GM18499 (cell line): ENCODE measurements at regions not wholly inside any gene's neighbourhood (a gene's known extent, or its start where the extent isn't known, plus 50 kb on each side); places are given as distances from the start of the nearest gene placed in this dataset.
"Not testable (repeated sequence)": the region's sequence is repeated elsewhere in the genome, so short reads cannot be mapped to it uniquely, and the experiment has no call there.

Experiments
- ATAC-seq: cut with Tn5 transposase; IDR thresholded peaks from one replicate; pipeline ENCODE4 v1.9.1; 2021; ENCODE audit warnings: moderate number of reproducible peaks; ENCODE audit not compliant: insufficient read depth, unreplicated experiment

DNA sequence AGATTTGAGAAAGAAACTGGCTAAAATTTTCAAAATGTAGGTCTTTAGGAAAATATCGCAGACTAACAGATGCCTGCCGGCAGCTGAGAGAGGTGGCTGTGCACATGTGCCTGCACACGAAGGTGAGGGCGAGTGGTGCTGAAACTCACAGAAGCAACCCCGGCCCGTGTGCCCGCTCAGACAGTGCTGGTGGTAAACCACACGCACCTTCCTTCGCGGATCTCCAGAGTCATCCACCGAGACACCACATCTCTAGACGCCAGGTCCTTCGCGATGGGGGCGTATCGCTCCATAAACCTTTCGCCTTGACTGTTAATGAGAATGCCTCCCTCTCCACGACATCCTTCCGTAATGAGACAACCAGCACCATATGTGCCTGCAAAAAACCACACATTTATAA is 68.5 kb upstream of the TNK2 start:
- ATAC-seq, result not testable (repeated sequence)

DNA sequence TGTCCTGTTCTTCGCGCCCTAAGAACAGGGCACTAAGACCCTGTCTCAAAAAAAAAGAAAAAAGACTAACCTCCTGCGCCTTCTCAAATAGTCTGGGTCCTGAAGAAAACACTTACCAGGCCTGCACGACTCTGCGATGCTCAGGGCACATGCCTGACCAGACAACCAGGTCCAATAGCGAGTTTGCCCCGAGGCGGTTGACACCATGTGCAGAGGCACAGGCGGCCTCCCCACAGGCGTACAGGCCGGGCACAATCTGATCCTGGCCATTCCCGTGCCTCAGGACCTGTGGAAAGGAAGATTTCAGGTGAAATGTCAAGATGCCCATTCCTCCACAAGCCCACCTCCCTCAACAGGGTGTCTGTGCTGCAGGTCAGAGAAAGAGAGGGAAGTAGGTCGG is 65.9 kb upstream of the TNK2 start:
- ATAC-seq, result not testable (repeated sequence)

DNA sequence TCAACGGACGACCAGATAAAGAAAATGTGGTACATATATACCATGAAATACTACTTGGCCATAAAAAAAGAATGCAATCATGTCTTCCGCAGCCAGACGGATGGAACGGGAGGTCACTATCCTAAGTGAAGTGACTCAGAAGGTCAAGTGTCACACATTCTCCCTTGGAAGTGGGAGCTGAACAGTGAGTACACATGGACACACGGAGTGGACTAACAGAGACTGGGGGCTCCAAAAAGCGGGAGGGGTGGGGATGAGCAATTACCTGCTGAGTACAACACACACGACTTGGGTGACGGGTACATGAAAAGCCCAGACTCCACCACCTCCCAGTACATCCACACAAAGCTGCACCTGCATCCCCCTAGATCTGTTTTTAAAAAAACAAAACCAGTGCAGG is 62.5 kb upstream of the TNK2 start:
- not testable (repeated sequence) for ATAC-seq

DNA sequence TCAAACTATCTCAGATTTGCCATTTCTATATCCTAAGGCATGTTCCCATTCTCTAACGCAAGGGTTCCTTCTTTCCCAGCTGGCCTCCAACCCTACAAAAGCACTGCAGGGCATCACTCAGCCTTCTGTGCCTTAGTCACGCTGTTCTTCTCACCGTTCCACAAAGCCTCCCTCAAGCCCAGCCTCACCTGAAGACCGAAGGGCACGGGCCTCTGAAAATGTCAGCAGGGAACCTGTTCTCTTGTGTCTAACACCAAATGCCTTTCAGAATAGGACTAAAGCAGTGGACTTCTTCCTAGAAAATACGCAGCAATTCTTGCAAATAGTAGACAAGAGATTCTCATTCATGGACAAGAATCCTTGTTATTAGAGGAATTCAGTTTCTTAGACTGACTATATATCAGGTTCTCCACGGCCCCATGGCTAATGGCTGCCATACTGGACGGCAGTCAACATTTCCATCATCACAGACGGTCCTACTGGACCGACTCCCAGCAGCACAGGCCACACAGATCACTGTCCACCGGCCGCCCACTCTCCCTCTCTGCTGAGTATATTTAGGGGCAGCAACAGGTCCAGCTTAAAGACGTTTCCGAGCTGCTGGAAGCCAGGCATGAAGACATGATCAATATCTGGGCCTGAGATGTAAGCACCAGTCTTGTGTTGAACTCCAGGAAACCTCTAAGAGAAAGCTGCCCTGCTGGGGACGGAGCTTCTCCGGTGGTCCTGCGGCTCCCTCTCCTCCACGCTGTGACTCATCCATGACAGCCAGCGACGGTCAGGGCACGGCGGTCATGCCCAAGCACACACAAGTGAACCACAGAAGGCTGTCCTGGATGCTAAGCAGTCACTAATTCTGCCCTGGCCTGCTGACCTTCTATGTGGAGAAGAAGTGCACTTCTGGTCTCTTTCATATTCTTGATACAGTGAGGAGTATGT is 61.8 kb upstream of the TNK2 start:
- ATAC-seq, result not testable (repeated sequence)

DNA sequence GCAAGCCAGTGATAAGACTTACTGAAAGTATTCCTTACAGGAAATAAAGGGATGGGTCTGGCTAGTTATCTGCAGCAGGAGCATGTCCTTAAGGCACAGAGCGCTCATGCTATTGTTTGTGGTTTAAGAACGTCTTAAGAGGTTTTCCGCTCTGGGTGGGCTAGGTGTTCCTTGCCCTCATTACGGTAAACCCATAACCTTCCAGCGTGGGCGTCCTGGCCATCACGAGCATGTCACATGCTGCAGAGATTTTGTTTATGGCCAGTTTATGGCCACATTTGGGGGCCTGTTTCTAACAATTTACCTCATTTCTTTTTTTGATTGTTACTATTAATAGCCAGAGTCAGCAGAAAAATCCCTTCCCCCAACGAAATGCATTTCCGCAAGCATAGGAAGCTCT is 61.0 kb upstream of the TNK2 start:
- ATAC-seq, result not testable (repeated sequence)

DNA sequence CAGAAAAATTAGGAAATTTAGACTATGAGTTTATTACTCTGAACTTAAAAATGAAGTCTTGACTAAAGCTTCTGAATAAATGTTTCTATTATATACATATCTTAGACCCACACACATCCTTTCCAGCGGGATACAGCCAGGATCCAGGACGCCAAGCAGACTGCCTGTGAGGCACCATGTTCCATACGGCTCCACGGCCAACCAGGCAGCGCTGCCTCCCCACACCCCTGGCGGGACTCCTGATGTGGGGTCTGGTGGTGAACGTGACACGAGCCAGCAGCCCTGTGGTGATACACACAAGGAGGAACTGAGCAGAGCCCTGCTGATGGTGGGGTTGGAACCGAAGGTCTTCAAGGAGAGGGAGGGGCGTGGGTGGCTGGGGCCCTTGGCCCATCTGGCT is 59.8 kb upstream of the TNK2 start:
- not testable (repeated sequence) for ATAC-seq

DNA sequence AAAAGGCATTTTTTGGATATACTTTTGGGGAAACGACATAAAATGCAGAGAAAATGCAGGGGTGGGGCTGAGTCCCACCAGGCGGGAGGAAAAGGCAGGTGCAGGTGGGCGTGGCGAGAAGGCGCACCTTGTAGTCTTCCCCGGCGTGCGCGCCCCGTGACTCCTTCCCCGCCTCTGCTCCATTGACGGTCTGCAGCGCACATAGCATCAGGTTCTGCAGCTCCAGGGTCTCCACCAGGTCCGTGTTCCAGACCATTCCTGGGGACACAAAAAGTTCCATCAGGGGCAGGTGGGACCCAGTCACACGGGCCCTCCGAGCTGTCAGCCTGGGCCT is 59.0 kb upstream of the TNK2 start:
- not testable (repeated sequence) for ATAC-seq

DNA sequence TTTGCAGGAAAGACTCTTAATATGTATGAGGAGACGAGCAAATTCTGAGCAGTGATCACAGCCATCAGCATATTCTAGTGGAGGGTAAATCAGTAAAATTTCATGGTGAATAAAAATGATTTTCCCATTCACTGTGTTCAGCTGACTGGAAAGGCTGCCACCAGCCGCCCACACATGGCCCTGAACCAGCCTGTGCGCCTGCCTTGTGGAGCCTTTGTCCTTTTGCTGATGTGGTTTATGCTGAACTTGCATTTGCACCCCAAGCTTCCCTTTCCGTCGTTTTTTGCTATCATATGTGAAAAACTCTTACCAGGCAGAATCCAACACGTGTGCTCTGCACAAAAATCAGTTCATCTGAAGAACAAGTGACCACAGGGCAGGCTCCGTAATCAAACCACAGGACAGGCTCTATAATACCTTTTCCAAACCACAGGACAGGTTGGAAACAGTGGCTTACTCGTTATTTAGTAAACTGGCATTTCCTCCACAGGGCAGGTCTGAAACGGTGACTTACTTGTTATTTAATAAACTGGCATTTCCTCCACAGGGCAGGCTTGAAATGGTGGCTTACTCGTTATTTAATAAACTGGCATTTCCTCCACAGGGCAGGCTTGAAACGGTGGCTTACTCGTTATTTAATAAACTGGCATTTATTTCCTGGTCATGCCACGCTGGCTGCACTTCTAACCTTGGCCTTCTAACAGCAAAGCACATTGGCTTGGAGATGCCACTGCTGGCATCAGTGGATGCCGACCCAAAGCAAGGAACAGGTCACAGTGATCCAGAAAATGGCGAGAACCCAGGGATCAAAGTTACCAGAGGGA is 58.4 kb upstream of the TNK2 start:
- not testable (repeated sequence) for ATAC-seq

DNA sequence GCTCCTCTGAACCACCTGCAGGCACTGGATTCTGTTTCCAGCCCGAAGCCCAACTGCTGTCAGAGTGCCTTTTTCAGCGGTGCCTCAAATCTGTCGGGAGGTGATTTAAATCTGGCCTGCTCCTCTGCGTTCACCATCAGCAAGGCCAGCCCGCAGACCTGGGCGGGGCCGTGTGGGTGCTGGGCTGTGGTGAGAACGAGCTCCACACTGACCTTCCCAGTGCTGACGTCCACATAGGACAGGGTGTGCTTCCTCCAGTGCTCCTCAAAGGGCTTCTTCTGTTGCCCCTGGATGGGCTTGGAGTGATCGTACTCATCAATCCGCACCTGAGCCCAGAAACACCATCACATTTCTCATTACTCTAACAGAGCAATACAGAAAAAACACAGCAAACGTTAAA is 56.9 kb upstream of the TNK2 start:
- ATAC-seq, result not testable (repeated sequence)

DNA sequence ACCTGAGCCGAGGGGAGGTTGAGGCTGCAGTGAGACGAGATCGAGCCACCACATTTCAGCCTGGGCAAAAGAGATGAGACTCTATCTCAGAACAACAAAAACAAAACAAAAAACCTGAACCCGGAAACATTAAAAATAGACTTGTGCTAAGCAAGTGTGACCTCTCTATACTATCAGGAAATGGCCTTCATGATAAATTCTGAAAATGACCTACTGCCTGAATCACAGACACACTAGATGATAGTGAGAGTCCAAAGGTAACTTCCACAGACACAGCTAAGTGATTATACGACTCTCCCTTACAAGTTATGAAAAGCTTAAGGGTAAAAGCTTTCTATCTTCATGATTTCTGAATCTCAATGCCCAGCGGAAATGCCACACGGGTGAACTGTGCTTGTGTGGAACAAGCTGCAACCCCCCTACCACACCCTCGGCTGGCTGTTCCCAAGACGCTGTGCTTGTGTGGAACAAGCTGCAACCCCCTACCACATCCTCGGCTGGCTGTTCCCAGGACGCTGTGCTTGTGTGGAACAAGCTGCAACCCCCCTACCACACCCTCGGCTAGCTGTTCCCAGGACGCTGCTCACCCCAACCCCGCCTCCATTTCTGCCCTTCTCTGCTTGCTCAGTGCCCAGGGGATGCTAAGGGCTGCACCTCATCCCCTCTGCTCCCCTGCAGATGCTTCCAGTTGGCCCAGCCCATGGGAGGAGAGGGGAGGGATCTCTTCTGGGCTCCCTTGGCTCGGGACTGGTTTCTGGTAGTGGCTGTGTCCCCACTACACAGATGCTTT is 56.2 kb upstream of the TNK2 start:
- not testable (repeated sequence) for ATAC-seq

DNA sequence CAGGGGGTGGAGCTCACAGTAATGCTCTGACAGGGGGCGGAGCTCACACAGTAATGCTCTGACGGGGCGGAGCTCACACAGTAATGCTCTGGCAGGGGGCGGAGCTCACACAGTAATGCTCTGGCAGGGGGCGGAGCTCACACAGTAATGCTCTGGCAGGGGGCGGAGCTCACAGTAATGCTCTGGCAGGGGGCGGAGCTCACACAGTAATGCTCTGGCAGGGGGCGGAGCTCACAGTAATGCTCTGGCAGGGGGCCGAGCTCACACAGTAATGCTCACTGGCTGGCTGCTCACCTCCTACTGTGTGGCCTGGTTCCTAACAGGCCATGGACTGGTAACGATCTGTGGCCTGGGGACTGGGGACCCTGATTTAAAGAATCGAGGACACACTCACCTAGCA is 53.9 kb upstream of the TNK2 start:
- not testable (repeated sequence) for ATAC-seq

DNA sequence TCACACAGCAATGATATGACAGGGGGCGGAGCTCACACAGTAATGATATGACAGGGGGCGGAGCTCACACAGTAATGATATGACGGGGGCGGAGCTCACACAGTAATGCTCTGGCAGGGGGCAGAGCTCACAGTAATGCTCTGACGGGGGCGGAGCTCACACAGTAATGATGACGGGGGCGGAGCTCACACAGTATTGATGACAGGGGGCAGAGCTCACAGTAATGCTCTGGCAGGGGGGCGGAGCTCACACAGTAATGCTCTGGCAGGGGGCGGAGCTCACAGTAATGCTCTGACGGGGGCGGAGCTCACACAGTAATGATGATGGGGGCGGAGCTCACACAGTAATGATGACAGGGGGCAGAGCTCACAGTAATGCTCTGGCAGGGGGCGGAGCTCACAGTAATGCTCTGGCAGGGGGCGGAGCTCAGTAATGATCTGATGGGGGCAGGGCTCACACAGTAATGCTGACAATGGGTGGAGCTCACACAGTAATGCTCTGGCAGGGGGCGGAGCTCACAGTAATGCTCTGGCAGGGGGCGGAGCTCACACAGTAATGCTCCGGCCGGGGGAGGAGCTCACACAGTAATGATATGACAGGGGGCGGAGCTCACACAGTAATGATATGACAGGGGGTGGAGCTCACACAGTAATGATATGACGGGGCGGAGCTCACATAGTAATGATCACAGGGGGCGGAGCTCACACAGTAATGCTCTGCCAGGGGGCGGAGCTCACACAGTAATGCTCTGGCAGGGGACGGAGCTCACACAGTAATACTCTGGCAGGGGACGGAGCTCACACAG is 52.8 kb upstream of the TNK2 start:
- ATAC-seq, result not testable (repeated sequence)

DNA sequence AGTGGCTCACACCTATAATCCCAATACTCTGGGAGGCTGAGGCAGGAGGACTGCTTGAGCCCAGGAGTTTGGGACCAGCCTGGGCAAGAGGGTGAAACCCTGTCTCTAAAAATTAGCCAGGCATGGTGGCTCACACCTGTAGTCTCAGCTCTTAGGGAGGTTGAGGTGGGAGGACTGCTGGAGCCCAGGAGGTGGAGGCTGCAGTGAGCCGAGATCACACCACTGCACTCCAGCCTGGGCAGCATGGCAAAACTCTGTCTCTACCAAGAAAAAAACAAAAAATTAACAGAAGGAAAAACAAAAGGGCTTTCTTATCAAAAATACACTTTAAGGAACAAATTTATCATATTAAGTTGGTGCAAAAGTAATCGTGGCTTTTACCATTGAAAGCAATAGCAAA is 51.8 kb upstream of the TNK2 start:
- ATAC-seq, result not testable (repeated sequence)

DNA sequence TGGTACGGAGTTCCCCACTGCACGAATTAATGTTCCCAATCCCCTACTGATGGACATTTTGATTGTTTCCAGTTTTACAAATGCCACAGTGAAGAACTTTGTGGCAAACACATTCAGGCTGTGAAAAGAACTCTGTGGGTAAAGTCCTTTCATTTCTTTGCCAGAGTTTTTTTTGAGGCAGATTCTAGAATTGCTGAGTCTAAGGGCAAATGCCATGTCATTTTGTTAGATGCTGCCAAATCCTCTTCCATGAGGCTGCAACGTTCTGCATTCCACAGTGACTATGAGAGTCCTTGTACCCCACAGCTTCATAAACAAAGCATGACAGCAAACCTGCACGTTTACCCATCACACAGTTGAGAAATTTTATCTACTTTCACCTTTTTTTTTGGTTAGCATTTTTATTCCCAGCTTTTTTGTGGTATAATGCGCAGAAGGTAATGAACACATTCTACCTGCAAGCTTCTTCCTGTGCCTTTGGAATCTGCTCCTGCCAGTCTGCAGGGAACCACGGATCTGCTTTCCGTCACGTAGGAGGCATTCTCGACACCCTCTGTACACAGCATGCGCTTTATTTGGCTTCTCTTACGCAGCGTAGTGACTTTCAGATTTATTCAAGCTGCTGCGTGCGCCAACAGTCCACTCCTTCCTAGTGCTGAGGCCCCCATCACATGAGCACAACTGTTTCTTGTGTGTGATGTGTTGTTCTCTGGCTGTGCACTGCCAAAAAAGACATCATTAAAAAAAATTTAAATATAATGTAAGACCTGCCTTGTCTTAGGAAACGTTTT is 51.2 kb upstream of the TNK2 start:
- not testable (repeated sequence) for ATAC-seq

DNA sequence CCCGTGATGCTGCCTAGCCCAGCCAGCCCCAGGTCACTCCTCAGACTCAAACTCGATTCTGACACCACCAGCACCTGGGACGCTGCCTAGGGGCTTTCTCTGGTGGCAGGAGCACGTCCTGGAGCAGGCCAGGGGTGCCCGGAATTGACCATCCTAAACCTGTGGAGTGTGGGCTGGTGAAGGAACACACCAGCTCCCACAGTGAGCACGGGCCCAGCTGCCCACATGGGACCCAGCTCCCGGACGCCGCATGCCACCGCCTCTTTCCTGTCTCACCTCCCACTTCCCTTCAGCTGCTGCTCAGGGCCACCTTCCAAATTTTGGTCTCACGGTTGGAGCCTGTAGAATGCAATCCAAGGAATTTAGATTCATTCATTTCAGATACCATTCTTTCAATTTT is 50.4 kb upstream of the TNK2 start:
- ATAC-seq, result not testable (repeated sequence)
